NCI-H345 (cell line): ENCODE measurements at regions not wholly inside any gene's neighbourhood (a gene's known extent, or its start where the extent isn't known, plus 50 kb on each side); places are given as distances from the start of the nearest gene placed in this dataset.
A peak's percentile ranks its signal among the peaks of the same experiment; 100 is the strongest.

ENCODE experiments used
- DNase-seq: peaks from one replicate; lab custom pipeline; 2025; lab: John Stamatoyannopoulos, UW

DNA sequence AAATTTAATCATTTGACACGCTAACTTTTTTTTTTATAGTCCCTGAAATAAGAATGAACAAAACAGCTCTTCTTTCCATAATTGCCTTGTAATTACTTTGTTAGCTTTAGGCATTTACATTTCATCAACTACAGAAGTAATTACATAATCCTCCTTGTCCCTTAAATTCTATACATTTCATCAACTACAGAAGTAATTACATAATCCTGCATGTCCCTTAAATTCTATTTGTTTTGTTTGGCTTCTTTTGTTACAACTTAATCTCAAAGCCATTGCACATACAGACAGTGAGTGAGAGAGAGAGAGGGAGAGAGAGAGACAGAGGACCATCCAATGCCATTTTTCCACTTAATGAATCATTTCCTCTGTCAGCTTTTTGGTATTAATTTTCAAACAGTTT, 873.2 kb downstream of the METTL15 start:
- DNase-seq = no peak

- no peak for DNase-seq
Measured at GRCh38 chr11:28976801-28977145, 868.6 kb downstream of the METTL15 start.

DNA sequence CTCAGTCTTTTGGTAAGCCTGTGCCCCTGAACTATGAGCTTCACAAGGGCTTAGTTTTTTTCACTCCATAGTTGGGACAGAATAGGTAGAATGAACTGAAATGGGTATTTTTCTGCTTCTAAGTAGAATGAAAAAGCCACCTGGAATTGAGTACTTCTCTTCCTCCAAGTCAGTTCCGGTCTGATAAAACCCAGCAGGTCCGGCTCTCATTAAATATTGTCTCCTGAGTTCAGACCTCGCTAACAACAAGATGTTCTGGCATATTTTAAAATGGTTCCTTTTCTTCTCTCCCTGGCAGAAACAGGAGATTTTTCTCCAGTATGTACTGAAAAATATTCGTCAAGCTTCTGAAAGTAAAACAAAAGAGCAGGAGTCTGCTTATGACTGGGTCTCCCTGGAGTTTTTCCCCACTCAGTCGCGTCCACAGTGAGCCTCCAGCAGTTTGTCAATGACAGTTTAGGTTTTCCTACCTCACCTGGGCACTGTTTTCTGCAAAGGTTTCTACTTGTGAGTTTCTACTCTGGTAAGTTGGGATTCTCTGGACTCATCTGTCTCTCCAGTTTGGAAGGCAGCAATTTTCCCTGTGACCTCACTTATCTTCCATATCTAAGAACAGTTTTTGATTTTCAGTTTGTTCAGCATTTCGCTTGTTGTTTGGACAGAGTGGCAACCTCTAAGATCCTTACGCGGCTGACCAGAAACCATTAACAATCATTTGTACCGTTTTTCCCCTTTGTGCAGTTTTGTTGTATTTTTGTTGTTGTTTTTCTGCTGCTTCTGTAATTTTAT, 868.0 kb downstream of the METTL15 start:
- no peak for DNase-seq

DNA sequence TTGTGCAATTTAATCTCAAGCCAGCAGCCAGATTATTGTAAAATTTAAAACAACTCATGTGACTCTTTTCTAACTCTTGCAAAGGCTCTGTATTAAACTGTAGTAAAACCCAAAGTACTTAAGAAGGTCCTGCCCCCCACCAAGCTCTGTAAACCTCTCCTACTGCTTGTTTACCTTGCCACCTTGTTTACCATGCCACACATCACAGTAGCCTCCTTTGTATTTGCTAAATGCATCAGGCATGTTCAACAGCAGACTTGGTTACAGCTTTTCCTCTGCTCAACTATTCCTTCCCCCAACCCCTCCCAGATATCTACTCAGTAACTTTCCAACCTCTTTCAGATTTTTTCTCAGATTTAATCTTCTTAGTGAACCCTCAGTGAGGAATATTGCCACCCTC, 861.6 kb downstream of the METTL15 start:
- DNase-seq = peak; percentile 36

- DNase-seq = no peak
Measured at GRCh38 chr11:28966951-28967350, 858.8 kb downstream of the METTL15 start.

DNA sequence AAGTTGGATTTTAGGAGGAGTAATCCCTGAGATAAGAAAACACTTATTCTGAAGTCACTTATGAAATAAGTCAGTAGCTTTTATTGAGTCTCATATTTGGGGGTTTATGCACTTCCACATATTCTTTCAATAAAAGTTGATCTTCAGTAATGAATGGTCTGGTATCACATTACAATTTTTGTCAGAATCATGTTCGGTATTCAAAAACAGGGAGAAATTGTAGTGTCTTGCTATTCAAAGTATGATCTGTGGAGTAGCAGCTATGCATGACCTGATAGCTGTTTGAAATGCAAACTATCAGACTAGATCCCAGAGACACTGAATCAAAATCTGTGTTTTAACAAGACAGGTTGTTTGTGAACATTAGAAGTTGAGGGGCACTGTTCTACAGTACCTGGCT, 857.6 kb downstream of the METTL15 start:
- no peak for DNase-seq

DNA sequence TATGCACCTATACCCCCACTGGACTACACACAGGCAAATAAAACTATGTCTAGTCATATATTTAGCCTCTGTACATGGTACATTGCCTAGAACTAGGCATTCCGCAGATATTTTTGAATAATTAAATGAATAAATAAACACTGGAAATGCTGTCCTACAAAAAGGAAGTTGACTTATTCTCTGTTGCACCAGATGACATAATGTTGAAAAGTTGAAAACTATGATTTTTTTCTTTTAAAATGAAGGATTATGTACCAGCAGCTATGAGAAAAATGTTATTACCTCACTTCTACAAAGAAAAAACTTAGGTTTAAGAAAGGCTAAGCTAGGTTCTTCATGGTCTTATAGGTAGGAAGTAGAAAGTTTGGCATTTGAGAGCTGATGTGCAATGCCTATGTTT, 856.6 kb downstream of the METTL15 start:
- DNase-seq = no peak

DNA sequence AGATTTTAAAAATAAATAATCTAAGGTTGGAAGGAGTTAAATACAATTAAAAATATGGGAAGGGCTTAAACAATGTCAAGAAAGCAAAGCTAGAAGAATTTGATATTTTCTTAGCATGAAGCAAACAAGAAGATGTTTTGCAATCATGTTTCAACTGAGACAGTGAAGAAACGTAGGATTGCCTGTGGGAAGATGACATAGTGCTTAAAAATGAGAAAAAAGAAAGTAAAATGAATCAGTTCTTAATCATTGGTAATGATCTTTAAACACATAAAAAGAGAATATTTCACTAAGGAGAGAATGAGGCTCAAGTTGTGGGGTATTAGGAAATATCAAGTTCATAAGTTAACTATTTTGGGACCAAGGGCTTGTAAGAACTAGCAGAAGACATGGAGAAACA, 855.0 kb downstream of the METTL15 start:
- no peak for DNase-seq

- no peak for DNase-seq
Measured at GRCh38 chr11:28962502-28962901, 854.3 kb downstream of the METTL15 start.

DNA sequence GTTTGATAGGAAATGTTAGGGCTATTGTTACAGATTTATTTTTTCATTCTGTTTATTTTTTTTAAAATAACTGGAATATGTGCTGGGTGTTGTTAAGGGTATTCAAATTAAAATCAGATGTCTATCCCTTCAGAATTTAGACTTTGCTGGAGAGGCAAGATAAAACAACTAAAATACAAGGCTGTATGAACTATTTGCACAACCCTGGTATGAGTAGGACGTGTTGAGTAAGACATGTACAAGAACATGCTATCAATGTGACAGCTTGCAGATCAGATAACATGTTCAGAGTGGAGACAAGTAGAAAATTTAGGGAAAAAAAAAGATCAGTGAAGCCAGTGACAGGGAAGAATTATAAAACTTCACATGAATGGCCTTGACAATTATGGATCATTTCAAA, 853.5 kb downstream of the METTL15 start:
- no peak for DNase-seq

DNA sequence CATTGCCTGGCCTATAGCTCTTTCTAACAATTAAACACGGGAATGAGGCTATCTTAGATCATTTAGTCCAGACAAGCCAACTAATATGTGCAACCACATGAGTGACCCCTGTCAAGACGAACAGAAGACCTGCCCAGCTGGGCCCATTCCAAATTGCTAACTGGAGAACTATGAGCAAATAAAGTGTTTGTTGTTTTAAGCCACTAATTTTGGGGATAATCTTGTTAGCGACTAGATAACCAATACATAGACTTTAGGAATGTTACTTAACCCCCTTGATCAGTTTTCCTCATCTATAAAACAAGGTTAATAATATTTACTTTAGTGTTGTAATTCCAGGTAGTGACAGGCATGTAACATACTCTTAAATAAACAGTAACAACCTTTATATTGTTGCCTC, 848.3 kb downstream of the METTL15 start:
- DNase-seq = no peak

DNA sequence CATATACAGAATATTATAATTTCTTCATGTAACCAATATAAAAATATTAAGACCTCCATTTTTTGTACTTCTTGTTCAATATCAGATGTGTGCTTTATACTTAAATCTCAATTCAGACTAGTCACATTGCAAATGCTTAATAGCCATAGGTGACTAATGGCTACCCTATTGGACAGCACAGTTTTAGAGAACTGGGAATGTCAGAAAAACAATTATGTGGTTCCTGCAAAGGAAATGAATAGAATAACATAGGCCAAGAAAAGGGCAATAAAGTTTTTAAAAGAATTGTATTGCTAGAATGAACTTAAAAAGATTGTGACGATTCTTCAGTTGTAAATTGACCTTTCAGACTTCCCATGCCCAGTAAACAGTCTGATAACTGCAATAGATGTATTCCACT, 843.0 kb downstream of the METTL15 start:
- DNase-seq = no peak

DNA sequence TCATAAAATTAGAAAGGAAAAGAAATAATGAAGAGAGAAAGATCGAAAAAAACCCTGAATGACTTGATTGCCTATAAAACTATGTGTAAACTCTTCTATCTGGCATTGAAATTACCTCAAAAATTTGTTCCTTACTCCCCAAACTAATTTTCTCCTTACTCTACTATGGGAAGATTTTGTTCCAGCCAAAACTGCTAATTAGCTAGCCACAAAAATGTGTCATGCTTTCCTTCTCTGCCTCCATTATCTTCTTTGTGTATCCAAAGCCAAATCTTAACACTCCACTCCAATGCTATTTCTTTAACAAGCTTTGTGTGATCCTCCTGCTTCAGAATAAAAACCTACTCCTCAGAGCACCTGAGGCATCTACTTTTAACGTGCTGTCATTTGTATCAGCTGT, 831.2 kb downstream of the METTL15 start:
- DNase-seq = no peak

DNA sequence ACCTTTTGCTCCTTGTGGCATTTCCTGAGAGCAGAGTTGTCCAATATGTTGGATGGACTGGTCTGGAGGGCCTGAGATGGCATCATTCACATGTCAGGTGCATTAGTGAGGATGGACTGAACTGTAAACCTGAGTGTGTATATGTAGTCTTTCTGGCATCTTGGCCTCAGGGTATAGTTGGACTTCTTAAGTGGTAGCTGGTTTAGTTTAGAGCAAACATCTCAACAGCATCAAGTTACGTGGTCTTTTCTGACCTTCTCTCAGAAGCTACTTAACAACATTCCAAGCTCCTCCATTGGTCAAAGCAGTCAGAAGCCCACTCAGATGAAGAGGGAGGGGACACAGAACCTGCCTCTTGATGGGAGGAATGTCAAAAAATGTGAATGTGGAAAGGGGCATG, 829.9 kb downstream of the METTL15 start:
- no peak for DNase-seq

GRCh38 chr11:28932940-28933339, 824.8 kb downstream of the METTL15 start:
- no peak for DNase-seq

GRCh38 chr11:28924004-28924403, 815.8 kb downstream of the METTL15 start:
- no peak for DNase-seq

DNA sequence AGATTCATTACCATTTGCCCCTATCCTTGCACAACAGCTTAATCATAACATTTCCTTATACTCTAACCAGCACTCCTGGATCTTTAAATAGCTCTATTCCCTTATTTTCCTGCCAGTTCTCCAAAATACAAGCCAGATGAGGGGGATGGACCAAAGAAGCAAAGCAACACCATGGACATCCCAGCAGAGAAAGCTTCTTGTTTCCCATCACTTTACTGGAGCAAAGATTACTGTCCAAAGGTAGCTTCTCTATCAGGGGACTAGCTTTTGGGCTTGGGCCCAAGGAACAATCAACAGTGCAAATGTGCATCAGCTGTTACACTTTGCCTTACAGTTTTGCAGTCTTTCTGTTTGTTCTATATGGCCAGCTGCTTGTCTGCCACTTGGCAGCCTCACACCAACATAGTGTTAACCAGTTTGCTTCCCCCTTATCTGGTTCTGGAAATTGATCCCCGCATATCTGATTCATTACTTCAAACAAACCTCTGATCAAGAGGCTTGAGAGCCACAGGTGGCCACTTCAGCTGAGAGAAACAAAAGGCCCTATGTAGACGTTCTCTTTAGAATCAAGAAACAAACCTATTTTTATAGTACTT, 814.3 kb downstream of the METTL15 start:
- DNase-seq = peak; percentile 47

GRCh38 chr11:28919194-28919593, 811.0 kb downstream of the METTL15 start:
- DNase-seq = no peak

DNA sequence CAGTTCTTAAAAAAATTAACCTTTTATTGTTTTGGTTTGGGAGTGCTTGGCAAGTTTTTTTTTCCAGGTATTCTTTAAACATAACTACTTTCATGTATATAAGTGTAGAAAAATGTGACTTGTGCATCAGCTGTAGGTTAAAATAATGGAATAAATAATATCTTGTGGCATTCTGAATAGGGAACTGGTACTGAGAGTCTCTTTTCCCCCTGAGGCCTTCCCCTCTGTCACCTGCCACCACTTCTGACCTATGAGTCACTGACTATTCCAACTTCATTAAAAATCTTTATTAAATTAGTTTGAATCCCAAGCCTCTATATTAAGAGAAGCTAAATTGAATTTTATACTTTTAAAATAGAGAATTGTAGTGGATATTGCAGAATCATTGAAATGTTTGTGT, 805.7 kb downstream of the METTL15 start:
- no peak for DNase-seq

GRCh38 chr11:28911829-28912228, 803.6 kb downstream of the METTL15 start:
- DNase-seq = no peak

GRCh38 chr11:28910926-28911325, 802.7 kb downstream of the METTL15 start:
- DNase-seq = no peak

- DNase-seq = peak; percentile 10
Measured at GRCh38 chr11:28903716-28904115, 795.5 kb downstream of the METTL15 start.

DNA sequence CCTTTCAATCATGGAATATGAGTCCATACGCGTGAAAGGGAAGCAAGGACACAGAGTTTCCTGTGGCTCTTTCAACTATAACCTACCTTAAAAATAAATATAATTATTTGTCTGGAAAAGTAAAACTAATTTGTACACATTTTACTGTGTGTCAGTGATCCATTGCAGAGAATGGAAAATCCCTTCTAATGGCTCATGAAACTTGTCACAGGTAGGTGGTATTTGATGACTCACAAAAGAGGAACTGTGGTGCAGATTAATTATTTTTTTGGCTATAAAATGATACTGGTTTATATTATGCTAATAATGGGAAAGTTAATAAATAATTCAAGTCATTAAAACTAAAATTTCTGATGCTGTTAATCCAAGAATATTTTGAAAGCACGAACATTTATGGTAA, 792.2 kb downstream of the METTL15 start:
- no peak for DNase-seq

- DNase-seq = no peak
Measured at GRCh38 chr11:28899706-28900105, 791.5 kb downstream of the METTL15 start.
